SW480 (cell line): ENCODE measurements at regions not wholly inside any gene's neighbourhood (a gene's known extent, or its start where the extent isn't known, plus 50 kb on each side); places are given as distances from the start of the nearest gene placed in this dataset.
"Not testable (repeated sequence)": the region's sequence is repeated elsewhere in the genome, so short reads cannot be mapped to it uniquely, and the experiment has no call there.

ENCODE experiments used
- DNase-seq: peaks from one replicate; pipeline ENCODE4 v3.0.0-alpha.2; 2016; ENCODE audit warnings: low spot score

DNA sequence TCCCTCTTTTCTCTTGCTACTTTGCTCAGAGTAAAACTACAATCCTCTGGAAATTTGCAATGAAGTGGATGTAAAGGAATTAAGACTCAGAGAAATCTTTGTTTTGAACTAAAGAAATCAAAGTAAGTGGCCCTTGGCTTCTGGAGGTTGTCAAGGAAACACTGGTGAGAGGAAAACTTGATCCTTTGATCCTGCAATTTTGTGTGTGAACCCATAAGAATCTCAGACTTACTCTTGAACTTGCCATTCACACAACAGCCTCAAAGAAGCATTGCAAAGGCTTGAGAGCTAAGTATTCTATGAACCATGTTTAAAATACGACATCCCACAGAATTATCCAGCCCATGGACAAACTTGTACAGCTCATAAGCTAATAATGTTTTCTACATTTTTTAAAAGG lies 827.5 kb downstream of the TAF11L14 start:
- DNase-seq, result no peak

DNA sequence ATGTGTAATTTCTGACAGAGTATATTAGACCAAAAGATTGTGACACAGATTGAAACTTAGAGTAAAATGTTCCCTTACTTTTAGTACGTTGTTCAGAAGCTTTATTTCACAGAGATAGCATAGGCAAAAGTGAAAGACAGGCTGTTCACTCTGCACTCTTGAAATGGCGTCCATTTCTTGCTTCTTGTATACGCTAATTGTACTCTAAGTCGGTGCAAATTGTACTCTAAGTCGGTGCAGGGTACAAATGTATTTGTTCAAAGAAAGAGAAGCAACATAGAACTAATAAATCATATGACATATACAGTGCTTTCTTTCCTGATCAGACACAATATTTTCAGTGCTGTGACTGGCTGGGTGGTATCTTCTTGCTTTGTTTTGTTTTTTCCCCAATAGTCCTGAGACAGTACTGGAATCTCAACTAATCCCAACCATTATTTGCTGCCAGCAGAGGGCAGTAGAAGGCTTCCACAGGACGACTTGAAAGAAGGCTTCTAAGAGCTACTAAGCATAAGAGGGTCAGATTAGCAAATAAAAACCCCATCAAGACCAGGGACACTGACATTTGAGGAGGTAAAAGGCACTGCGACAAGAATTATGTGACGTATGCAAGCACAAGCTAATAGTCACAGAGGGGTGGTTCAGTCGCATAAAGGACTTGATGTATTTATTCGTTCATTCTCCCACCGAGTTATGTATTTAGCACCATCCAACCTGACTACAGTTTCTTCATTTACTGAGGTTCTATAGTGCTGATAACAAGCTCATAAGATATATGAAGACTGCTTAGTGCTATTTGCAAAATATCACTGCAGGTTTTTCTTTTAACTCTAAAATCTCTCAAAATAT lies 831.8 kb downstream of the TAF11L14 start:
- peak; percentile 69 for DNase-seq

- DNase-seq, result no peak
Measured at GRCh38 chr5:18466731-18467130, 832.5 kb downstream of the TAF11L14 start.

DNA sequence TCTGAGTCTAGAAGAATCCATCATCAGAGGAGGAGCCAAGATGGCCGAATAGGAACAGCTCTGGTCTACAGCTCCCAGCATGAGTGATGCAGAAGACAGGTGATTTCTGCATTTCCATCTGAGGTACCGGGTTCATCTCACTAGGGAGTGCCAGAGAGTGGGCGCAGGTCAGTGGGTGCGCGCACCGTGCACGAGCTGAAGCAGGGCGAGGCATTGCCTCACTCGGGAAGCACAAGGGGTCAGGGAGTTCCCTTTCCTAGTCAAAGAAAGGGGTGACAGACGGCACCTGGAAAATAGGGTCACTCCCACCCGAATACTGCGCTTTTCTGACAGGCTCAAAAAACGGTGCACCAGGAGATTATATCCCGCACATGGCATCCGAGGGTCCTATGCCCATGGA lies 837.5 kb downstream of the TAF11L14 start:
- not testable (repeated sequence) for DNase-seq

DNA sequence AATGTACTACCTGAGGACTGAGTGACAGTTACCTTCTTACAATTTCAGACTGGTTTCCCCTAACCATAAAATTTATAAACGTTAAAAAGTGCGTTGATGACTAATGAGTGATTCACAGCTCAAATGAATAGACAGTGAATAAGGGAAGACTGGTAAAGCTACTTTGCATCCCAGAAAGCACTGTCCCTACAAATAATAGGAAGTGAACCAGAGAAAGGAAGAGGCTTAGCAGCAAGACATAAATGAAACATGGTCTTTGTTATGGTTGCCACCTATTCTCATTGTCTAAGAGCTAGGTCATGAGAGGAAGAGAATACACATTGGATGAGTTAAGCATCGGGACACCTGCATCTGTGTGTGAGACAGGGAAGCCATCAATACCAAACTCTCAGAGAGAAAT lies 849.2 kb downstream of the TAF11L14 start:
- DNase-seq, result peak; percentile 10

DNA sequence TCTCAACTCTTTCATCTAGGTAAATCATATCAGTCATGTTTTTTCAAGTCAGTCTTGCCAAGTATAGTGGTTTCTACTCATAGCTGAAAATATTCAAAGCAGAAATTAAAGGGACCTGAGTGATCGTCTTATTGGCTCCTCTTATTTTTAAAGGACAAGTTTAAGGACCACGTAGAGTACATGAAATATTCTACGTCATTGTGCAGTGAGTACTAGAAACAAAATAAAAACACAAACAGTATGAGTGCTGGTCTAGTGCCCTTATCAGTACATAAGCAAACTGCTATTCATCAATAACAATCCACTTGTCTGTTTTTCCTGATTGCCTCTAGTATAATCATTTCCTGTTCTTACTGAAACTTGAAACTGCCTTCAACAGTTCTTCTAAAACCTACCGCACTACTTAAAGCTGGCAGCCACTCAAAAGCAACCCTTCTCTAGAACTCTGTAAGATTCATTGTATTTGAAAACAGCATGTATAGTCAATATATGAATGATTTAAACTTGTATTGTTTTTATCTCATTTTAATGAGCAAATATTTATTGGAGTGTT lies 853.7 kb downstream of the TAF11L14 start:
- no peak for DNase-seq

- no peak for DNase-seq
Measured at GRCh38 chr5:18489703-18490102, 855.4 kb downstream of the TAF11L14 start.

DNA sequence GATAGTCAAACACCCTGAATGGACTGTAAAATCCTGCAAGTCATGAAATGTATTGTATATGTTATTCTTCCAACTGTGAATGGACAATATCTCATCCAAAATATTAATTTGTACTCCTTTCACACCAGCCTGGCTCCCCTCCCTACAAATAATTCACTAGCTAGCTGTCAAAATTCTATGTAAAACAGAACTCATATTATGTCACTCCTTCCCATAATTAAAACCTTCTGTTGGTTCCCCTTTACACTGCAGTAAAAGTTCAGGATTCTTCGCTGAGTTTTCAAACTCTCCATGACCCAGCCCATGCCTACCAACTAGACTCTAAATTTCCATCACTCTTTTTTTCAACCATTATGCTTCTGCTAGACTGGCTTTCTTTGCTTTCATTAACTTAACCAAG lies 857.1 kb downstream of the TAF11L14 start:
- DNase-seq, result no peak

GRCh38 chr5:18495157-18495556 lies 860.9 kb downstream of the TAF11L14 start:
- no peak for DNase-seq

GRCh38 chr5:18496041-18496440 lies 861.8 kb downstream of the TAF11L14 start:
- no peak for DNase-seq

DNA sequence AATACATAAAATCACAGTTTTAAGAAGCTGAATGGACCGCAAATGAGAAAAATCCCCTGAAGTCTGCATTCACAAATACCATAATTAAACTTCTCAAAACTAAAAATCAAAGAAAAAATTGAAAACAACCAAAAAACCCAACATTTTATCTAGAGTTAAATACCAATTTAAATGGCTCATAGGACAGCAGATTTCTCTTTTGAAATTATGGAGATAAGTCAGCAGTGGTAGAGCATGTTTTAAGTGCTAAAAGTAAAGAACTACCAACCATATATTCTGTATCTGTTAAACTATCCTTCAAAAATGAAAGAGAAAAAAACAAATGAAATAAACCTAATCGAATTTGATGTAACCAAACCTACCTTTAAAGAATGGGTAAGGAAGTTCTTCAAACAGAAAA lies 862.8 kb downstream of the TAF11L14 start:
- DNase-seq, result no peak

DNA sequence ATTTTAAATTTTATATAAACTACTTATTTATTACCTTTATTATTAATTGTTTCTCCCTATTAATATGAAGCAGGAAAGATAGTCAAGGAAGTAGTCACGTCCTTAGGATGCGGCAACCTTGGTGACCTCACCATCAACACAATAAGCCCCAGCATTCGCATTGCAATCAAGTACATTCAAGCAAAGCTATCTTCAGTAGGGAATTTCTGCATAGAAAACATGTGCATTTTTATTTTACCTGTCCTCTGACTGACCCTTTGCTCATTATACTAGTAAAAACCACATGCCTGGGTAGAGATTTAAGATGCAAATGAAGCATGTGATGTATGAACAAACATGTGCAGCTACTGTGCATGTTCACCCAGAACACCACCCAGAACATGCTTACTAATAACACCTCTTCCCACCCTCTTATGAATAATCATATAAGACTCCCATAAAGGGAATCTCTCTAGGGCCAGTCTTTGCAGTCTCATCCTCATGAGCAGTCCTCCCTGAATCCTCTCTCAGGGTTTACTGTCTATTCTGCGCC lies 869.6 kb downstream of the TAF11L14 start:
- no peak for DNase-seq

DNA sequence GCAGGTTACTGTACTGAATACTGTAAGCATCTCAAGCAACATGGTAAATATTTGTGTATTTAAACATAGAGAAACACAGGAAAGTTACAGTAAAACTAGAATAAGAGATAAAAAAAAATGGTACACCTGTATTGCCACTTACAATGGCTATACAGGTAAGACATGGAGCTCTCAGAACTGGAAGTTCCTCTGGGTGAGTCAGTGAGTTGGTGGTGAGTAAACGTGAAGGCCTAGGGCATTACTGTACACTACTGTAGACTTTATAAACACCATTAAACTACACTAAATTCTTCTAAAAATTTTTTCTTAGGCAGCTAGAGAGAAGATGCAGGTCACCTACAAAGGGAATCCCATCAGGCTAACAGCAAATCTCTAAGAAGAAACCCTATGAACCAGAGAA lies 872.9 kb downstream of the TAF11L14 start:
- no peak for DNase-seq

DNA sequence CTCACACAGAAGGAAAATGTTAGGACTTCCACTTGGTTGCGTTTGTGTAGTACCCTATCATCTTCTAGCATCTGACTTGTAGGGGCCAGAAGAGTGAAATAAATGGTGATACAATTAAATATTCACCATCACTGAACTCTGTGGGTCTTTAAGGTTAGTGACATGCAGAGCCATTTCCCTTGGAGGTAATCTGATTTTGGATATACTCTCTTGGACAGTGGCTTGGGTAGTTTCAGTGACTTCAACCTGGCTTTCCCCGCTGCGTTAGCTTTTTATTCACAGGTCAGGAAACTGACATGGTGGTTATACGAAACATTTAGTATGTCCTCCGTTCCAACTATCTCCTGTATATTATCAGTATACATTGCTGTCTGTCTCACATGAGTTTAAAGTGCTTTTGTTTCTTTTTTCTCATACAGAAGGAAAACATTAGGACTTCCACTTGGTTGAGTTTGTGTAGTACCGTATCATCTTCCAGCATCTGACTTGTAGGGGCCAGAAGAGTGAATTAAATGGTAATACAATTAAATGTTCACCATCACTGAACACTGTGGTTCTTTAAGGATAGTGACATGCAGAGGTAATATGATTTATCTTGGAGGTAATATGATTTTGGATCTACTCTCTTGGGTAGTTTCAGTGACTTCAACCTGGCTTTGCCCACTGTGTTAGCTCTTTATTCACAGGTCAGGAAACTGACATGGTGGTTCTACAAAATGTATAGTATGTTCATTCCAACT lies 883.6 kb downstream of the TAF11L14 start:
- DNase-seq, result no peak

DNA sequence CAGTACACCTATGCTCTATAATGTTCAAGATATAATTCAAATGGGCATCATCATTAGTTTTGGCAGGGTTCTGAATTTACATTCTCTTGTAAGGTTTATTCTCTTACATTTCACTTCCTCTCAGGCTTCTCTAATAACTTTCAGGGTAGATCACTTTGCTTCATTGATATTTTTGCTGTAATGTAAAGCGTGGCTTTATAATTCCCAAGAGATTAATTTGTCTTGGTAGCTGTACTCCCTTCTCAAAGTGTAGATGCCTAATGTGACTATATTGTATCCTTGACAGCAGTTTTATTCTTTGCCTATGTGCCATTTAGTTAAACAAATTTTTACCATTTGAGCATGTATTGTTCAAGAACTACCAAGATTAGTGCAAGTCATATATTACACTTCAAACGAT lies 889.1 kb downstream of the TAF11L14 start:
- DNase-seq, result no peak

GRCh38 chr5:18526792-18527405 lies 892.6 kb downstream of the TAF11L14 start:
- DNase-seq, result no peak

DNA sequence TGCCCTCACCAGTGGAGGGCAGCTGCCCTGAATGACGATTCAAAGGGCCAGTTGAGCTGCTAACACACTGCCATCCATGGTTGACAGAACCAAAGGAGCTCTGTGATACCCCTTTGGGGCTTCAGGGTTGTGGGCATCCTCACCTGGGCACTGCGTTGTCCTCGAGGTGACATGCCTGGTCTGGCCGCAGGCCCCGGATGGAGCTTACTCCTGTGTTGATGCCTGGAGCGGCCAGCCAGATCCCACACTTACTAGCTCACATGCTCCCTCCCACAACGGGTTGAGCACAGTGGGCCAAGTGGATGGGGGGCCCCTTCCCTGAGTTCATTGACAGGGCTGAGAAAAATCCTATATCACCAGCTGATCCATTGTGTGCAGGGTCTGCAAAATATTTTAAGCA lies 898.9 kb downstream of the TAF11L14 start:
- DNase-seq, result no peak

DNA sequence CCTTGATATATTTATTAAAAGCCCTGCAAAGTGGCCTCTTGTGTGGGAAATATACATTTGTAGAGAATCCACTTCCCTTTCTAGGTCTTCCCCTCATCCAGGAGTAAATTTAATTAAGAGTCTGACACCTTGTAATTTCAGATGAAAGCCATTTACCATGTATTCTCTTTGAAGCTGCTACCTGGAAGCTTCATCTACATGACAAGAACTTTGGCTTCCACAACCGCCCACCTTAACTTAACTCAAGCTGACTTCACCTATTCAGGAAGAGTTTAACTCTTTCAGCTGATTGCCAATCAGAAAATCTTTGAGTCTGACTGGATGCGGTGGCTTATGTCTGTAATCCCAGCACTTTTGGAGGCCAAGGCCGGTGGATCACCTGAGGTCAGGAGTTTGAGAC lies 899.9 kb downstream of the TAF11L14 start:
- no peak for DNase-seq

DNA sequence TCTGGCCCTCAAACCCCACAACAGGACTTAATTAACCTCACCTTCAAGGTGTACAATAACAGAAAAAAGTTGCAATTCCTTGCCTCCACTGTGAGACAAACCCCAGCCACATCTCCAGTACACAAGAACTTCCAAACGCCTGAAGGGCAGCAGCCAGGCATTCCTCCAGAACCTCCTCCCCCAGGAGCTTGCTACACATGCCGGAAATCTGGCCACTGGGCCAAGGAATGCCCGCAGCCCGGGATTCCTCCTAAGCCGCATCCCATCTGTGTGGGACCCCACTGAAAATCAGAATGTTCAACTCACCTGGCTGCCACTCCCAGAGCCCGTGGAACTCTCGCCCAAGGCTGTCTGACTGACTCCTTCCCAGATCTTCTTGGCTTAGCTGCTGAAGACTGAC lies 901.5 kb downstream of the TAF11L14 start:
- not testable (repeated sequence) for DNase-seq

DNA sequence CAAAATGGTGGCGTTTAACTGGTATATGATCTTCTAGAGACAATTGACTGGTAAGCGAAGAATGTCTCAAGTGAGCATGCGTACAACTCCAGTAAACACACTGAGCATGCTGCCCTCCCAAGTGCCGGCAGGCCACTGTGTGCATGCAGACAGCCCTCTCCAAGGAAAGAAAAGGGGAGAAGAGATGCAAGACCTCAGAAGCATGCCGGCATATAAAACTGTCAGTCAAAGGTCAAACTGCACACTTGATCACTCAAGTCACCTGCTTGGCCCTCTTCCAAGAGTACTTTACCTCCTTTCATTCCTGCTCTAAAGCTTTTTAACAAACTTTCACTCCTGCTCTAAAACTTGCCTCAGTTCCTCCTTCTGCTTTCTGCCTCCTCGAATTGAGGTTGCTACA lies 910.2 kb downstream of the TAF11L14 start:
- no peak for DNase-seq

GRCh38 chr5:18546591-18546990 lies 912.3 kb downstream of the TAF11L14 start:
- no peak for DNase-seq

- DNase-seq, result no peak
Measured at GRCh38 chr5:18551716-18552115, 917.5 kb downstream of the TAF11L14 start.
